ENCODE measurements at regions not wholly inside any gene's neighbourhood (a gene's known extent, or its start where the extent isn't known, plus 50 kb on each side); places are given as distances from the start of the nearest gene placed in this dataset.
A peak's percentile ranks its signal among the peaks of the same experiment; 100 is the strongest.

- ChIA-PET CTCF (ENCODE audit: partially characterized antibody) (interaction anchor here (0.5 to 4.4 kb wide), 50 partner anchors 9 to 813 kb away, joined by 3 to 40 read pairs (median 3); no protein-coding TSS in a partner anchor), POLR2A (ENCODE audit: partially characterized antibody) (interaction anchor here (0.7 kb wide), 2 partner anchors 11 to 75 kb away, joined by 3 read pairs; no protein-coding TSS in a partner anchor)
- H2AFZ ChIP-seq (ENCODE audit: low read length), result peak overlapping the region; percentile 51; the same call in 1 of the 2 replicates
- no peaks in the 10 kb centered on the region for H3K36me3 ChIP-seq (ENCODE audit: control insufficient read depth in 2 of 4, insufficient read depth in 4 of 4, low read length in 3 of 4)
- FAIRE-seq (peak; percentile 94), DNase-seq (ENCODE audit: low read depth in 1 of 2, low spot score in 2 of 2) (peak; percentile 33 to 55)
- H3K4me3 ChIP-seq (ENCODE audit: extremely low read depth in 1 of 4, insufficient read depth in 2 of 4, low read depth in 3 of 4, low read length in 4 of 4), result no peak overlapping the region
- 24% methylated on average over 4 of the region's 4 CpGs; no CpG with 5 or more reads in 1 of the 2 experiments for WGBS, 2 experiments (ENCODE audit: extremely low coverage in 1 of 2, insufficient coverage in 1 of 2, insufficient read length in 1 of 2, insufficient replicate concordance in 2 of 2, low coverage in 1 of 2, low lambda C conversion rate in 2 of 2, missing lambda C conversion rate in 1 of 2)
- H3K18ac ChIP-seq (ENCODE audit: extremely low read depth, low read length), result no peak overlapping the region
- H3K9me3 ChIP-seq (ENCODE audit: insufficient read depth in 2 of 2, low read depth in 1 of 2, low read length in 1 of 2), result no peaks in the 10 kb centered on the region
- no peak overlapping the region for H2BK15ac ChIP-seq (ENCODE audit: low read length)
- H3K23me2 ChIP-seq (ENCODE audit: low read depth, low read length), result no peaks in the 10 kb centered on the region
- H3K4me2 ChIP-seq (ENCODE audit: insufficient read depth in 1 of 2, low read depth in 2 of 2, low read length in 2 of 2), result no peak overlapping the region
- no peak overlapping the region for H2BK5ac ChIP-seq (ENCODE audit: low read depth, low read length)
- H3K23ac ChIP-seq (ENCODE audit: insufficient read length), result no peak overlapping the region
- H3K14ac ChIP-seq (ENCODE audit: insufficient read length), result no peak overlapping the region
- no peak overlapping the region for H3K9ac ChIP-seq (replicated peaks in 1 of 4; ENCODE audit: extremely low read depth in 1 of 4, low read depth in 3 of 4, low read length in 3 of 4)
- no peak overlapping the region for H2BK20ac ChIP-seq (ENCODE audit: low read length)
- no peak overlapping the region for H4K91ac ChIP-seq (replicated peaks; ENCODE audit: insufficient read length, low read length)
- no peak overlapping the region for H4K5ac ChIP-seq (ENCODE audit: insufficient read length, low read depth, low read length)
- H4K8ac ChIP-seq (ENCODE audit: extremely low read depth, insufficient read depth, low read length), result no peak overlapping the region
- H3K56ac ChIP-seq (replicated peaks; ENCODE audit: insufficient read length, low read depth, low read length), result no peak overlapping the region
- H3K79me1 ChIP-seq (ENCODE audit: low read depth, low read length), result no peaks in the 10 kb centered on the region
- H2BK12ac ChIP-seq (ENCODE audit: low read depth, low read length), result no peak overlapping the region
- H3K79me2 ChIP-seq (ENCODE audit: control insufficient read depth in 1 of 2, insufficient read depth in 2 of 2, low read length in 2 of 2), result no peaks in the 10 kb centered on the region
- no peak overlapping the region for H2AK5ac ChIP-seq (ENCODE audit: low read depth, low read length)
- no peak overlapping the region for H3K27ac ChIP-seq (ENCODE audit: low read depth, low read length)
- no peaks in the 10 kb centered on the region for H4K20me1 ChIP-seq (replicated peaks in 1 of 2; ENCODE audit: control insufficient read depth in 1 of 2, insufficient read depth in 2 of 2, low read length in 2 of 2)
- H3K4me1 ChIP-seq (replicated peaks in 1 of 4; ENCODE audit: control insufficient read depth in 3 of 4, insufficient read depth in 4 of 4, low read length in 3 of 4), result no peaks in the 10 kb centered on the region; a peak in 1 of 7 replicates
- no peak for TF ChIP-seq POLR2A (IDR thresholded peaks at IDR 0.05; ENCODE audit: control extremely low read depth in 1 of 2, low read depth in 2 of 2, low read length in 2 of 2)
- peak; percentile 45 to 98 (median 74) for TF ChIP-seq CTCF (IDR thresholded peaks at IDR 0.05; ENCODE audit: control extremely low read depth in 1 of 3, insufficient read depth in 1 of 3, low read depth in 1 of 3, low read length in 3 of 3)
- 0 out of 2 replicates have a peak, but pooled peaks have one; percentile 50 for TF ChIP-seq JUND (IDR thresholded peaks at IDR 0.05; ENCODE audit: low read length)
- peak; percentile 84 to 86 for TF ChIP-seq RAD21 (IDR thresholded peaks at IDR 0.05 in 1 of 2, conservative IDR thresholded peaks at IDR 0.05 in 1 of 2; ENCODE audit: low read depth in 2 of 2, low read length in 2 of 2)
- no peak for TF ChIP-seq BRCA1 (IDR thresholded peaks at IDR 0.05; ENCODE audit: low read depth, low read length)
- H3K4ac ChIP-seq (replicated peaks; ENCODE audit: insufficient read length, low read depth, low read length), result no peak overlapping the region
- no peak overlapping the region for H2BK120ac ChIP-seq (replicated peaks; ENCODE audit: low read depth, low read length)
- H3K27me3 ChIP-seq (replicated peaks in 1 of 4; ENCODE audit: control insufficient read depth in 3 of 4, extremely low read depth in 1 of 4, insufficient read depth in 3 of 4, low read length in 3 of 4), result no peaks in the 10 kb centered on the region
These were observed 531.3 kb upstream of the JAG1 start for GRCh38 chr20:11204926-11205768.

Measured in H1 (cell line).